A673 (cell line): ENCODE measurements at regions not wholly inside any gene's neighbourhood (a gene's known extent, or its start where the extent isn't known, plus 50 kb on each side); places are given as distances from the start of the nearest gene placed in this dataset.

ENCODE experiments used
- BruUV-seq: library from RNA; stranded (reverse); fragments of 400-500 nt; replicated peaks from 2 replicates; lab custom pipeline; 2021; lab: Mats Ljungman, UMichigan
- CTCF ChIA-PET: fragments of 300-600 bp; sonication (Branson Sonifier 250); formaldehyde crosslinking; loops from one replicate; lab custom pipeline; 2022; ENCODE audit warnings: antibody characterized with exemption; lab: Charles Lee
- POLR2A ChIA-PET: fragments of 300-600 bp; sonication (Branson Sonifier 250); formaldehyde crosslinking; loops from one replicate; lab custom pipeline; 2022; ENCODE audit warnings: antibody characterized with exemption; ENCODE audit not compliant: low non-redundant PET; lab: Charles Lee
- DNase-seq: peaks from one replicate; pipeline ENCODE4 v3.0.0-alpha.2; 2015; ENCODE audit warnings: low spot score
- H3K27ac ChIP-seq: fragments of 200-600 bp; sonication (generic); 2 replicates; pipeline ENCODE4 v1.5.1; 2016; ENCODE audit warnings: mixed run types, low read depth, mild to moderate bottlenecking, mixed read lengths, antibody characterized with exemption, low read length; ENCODE audit not compliant: poor library complexity, severe bottlenecking
- H3K27me3 ChIP-seq: fragments of 200-600 bp; sonication (generic); replicated peaks from 2 replicates; pipeline ENCODE4 v1.6.1; 2017; ENCODE audit warnings: mixed run types, low read depth, mild to moderate bottlenecking, mixed read lengths, antibody characterized with exemption, low read length; ENCODE audit not compliant: insufficient read depth, poor library complexity
- H3K36me3 ChIP-seq: fragments of 200-600 bp; sonication (generic); 2 replicates; pipeline ENCODE4 v1.6.1; 2016; ENCODE audit warnings: mixed run types, mild to moderate bottlenecking, mixed read lengths, antibody characterized with exemption, low read length; ENCODE audit not compliant: insufficient read depth, poor library complexity, severe bottlenecking
- H3K4me1 ChIP-seq: fragments of 200-600 bp; sonication (generic); 2 replicates; pipeline ENCODE4 v1.6.1; 2017; ENCODE audit warnings: mixed run types, mild to moderate bottlenecking, mixed read lengths, antibody characterized with exemption, low read length; ENCODE audit not compliant: insufficient read depth, poor library complexity, severe bottlenecking
- H3K4me3 ChIP-seq: fragments of 200-600 bp; sonication (generic); 2 replicates; pipeline ENCODE4 v1.5.1; 2016; ENCODE audit warnings: low read depth, mixed run types, mild to moderate bottlenecking, mixed read lengths, low read length; ENCODE audit not compliant: poor library complexity, severe bottlenecking
- H3K9me3 ChIP-seq: fragments of 200-600 bp; sonication (generic); 2 replicates; pipeline ENCODE4 v1.6.1; 2016; ENCODE audit warnings: mixed run types, low read depth, mild to moderate bottlenecking, mixed read lengths, antibody characterized with exemption, low read length; ENCODE audit not compliant: poor library complexity, severe bottlenecking
- EZH2 ChIP-seq: fragments of 200-600 bp; sonication (generic); IDR thresholded peaks from 2 replicates; pipeline ENCODE4 v1.6.1; 2017; ENCODE audit warnings: borderline replicate concordance, low read depth, mild to moderate bottlenecking, mixed read lengths, antibody characterized with exemption, low read length; ENCODE audit not compliant: poor library complexity, severe bottlenecking
- intact Hi-C: fragments of 100-400 bp; cut with micrococcal nuclease; formaldehyde crosslinking; loops from one replicate; pipeline ENCODE4 v1.10.0; 2022; ENCODE audit not compliant: unreplicated experiment
- TF ChIP-seq, protein P1 (sequence below): fragments of 300-800, 200-600 bp; sonication (generic); conservative IDR thresholded peaks from 2 replicates; pipeline ENCODE4 v1.5.1; 2017; ENCODE audit warnings: low read depth, mild to moderate bottlenecking, antibody characterized with exemption, low read length, moderate library complexity, mixed read lengths

DNA sequence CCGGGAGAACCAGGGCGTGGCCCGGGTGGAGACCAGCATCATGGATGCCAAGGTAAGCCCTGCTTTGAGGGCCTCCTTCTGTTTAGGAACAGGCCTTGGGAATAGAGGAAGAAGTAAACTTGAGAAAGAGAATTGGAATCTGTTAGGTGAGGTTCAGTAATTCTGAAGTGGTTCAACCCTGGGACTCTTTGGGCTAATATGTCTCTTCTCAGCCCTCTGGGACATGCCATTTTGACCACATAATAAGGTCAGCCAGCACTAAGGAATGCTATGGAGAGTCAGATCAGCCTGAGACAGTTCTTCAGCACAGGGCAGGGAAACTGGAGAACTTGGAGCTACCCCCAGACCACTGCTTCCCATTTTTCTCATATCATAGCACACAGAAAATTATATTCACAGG lies 63.3 kb upstream of the PRPS1 start:
- POLR2A ChIA-PET: no interaction called here
- intact Hi-C loops: no loop called here
- no peak for DNase-seq
- H3K36me3 ChIP-seq: no peaks in the 10 kb centered on the region
- no peak overlapping the region for H3K27ac ChIP-seq
- H3K9me3 ChIP-seq: no peaks in the 10 kb centered on the region
- no peak overlapping the region for H3K4me3 ChIP-seq
- no TSS peak for BruUV-seq
- H3K27me3 ChIP-seq: no peaks in the 10 kb centered on the region
- CTCF ChIA-PET: no interaction called here
- TF ChIP-seq, protein P1, sequence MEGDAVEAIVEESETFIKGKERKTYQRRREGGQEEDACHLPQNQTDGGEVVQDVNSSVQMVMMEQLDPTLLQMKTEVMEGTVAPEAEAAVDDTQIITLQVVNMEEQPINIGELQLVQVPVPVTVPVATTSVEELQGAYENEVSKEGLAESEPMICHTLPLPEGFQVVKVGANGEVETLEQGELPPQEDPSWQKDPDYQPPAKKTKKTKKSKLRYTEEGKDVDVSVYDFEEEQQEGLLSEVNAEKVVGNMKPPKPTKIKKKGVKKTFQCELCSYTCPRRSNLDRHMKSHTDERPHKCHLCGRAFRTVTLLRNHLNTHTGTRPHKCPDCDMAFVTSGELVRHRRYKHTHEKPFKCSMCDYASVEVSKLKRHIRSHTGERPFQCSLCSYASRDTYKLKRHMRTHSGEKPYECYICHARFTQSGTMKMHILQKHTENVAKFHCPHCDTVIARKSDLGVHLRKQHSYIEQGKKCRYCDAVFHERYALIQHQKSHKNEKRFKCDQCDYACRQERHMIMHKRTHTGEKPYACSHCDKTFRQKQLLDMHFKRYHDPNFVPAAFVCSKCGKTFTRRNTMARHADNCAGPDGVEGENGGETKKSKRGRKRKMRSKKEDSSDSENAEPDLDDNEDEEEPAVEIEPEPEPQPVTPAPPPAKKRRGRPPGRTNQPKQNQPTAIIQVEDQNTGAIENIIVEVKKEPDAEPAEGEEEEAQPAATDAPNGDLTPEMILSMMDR: no peak
- no peaks in the 10 kb centered on the region for H3K4me1 ChIP-seq

DNA sequence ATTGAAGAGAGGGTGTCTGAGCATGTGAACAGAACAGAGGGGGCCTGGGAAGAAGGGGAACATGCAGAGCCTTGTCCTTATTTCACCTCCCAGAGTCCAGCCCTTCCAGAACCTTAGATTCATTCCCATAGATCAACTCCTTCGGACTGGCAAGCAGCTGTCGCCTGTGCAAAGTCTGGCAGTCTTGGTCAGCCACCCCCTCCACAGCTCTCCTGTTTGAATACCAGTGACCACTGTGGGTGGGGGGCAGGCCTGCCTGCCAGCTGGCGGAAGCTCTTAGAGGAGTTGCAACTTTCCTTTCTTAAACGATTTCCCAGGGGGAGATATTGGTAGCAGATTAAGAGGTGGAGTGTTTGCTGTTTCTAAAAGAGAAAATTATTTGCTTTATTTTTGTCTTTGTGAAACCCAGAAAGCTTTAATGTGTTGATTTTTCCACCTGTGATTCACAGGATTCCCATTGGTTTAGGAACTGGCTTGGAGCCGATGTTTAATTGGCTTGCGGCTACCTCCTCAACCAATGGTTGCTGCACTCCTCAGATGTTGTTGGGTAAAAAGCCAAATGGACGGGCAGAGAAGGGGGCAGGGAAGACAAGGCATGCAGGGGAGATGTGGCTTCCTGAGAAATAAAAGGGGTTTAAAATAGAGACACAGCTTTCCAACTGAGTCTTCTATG lies 62.2 kb upstream of the PRPS1 start:
- Histone ChIP-seq H3K36me3 (no peaks in the 10 kb centered on the region), H3K4me3 (no peak overlapping the region), H3K9me3 (no peaks in the 10 kb centered on the region), H3K27me3 (no peaks in the 10 kb centered on the region), H3K27ac (no peak overlapping the region), H3K4me1 (no peaks in the 10 kb centered on the region)
- ChIA-PET CTCF (no interaction called here), POLR2A (no interaction called here)
- TF ChIP-seq, protein P1: no peak
- no peak for TF ChIP-seq EZH2
- no TSS peak for BruUV-seq
- intact Hi-C loops: no loop called here
- peak; percentile 5 for DNase-seq

DNA sequence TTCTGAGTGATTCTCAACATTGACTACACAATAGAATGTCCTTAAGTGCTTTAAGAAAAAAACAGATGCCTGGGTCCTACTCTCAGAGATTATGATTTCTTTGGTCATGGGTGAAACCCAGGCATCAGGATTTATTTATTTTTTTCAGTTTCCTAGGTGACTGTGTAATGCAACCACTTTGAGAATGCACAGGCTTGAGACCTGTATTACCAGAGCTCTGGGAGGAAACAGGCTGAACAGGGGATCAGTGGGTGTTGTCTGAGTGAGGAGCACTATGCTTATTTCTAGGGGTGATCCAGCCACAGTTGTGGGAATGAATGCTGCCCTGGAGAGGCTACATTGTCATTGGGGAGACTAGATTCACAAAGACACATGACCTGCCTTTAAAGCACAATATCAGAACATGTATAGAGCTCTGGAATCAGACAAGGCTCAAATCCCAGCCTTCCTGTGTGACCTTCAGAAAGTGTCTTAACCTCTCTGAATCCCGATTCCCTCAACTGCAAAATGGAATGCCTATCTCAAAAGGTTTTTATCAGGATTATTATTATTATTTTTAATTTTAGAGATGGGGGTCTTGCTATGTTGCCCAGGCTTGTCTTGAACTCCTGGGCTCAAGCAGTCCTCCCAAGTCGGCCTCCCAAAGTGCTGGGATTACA lies 61.6 kb upstream of the PRPS1 start:
- Histone ChIP-seq H3K9me3 (no peaks in the 10 kb centered on the region), H3K27me3 (no peaks in the 10 kb centered on the region), H3K4me1 (no peaks in the 10 kb centered on the region), H3K27ac (no peak overlapping the region), H3K4me3 (no peak overlapping the region), H3K36me3 (no peaks in the 10 kb centered on the region)
- ChIA-PET CTCF (no interaction called here), POLR2A (no interaction called here)
- TF ChIP-seq EZH2: no peak
- TF ChIP-seq, protein P1: no peak
- intact Hi-C loops: no loop called here
- DNase-seq: no peak
- no TSS peak for BruUV-seq
